Myocyte (in vitro differentiated cells): ENCODE measurements at regions not wholly inside any gene's neighbourhood (a gene's known extent, or its start where the extent isn't known, plus 50 kb on each side); places are given as distances from the start of the nearest gene placed in this dataset.
"Not testable (repeated sequence)": the region's sequence is repeated elsewhere in the genome, so short reads cannot be mapped to it uniquely, and the experiment has no call there.

ENCODE experiments used
- DNase-seq: peaks from one replicate; pipeline ENCODE4 v3.0.0-alpha.2; 2012; ENCODE audit warnings: low read depth

GRCh38 chr6:144756469-144756868 is 471.3 kb downstream of the UTRN start:
- no peak for DNase-seq

- DNase-seq = no peak
Measured at GRCh38 chr6:144757299-144757698, 472.2 kb downstream of the UTRN start.

- no peak for DNase-seq
Measured at GRCh38 chr6:144757730-144758129, 472.6 kb downstream of the UTRN start.

- DNase-seq = no peak
Measured at GRCh38 chr6:144758602-144759001, 473.5 kb downstream of the UTRN start.

GRCh38 chr6:144762469-144762868 is 477.3 kb downstream of the UTRN start:
- no peak for DNase-seq

DNA sequence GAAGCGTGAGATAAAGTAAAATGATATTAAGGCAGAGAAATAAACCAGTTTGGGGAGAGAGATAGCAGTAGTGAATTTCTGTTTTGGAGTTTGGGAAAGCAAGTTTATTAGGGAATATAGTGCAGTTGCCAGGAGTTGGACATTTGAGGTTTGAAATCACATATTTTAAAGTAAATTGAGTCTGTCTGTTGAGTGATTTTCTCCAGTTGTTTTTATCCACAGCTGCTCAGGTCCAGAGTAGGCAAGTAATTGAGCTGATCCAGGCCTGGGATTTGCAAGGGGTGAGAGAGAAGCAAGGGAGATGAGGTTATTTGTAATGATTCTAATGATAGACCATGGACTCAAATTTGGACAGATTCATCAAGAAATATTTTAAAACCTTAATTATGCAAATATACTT is 481.9 kb downstream of the UTRN start:
- DNase-seq = peak; percentile 54

DNA sequence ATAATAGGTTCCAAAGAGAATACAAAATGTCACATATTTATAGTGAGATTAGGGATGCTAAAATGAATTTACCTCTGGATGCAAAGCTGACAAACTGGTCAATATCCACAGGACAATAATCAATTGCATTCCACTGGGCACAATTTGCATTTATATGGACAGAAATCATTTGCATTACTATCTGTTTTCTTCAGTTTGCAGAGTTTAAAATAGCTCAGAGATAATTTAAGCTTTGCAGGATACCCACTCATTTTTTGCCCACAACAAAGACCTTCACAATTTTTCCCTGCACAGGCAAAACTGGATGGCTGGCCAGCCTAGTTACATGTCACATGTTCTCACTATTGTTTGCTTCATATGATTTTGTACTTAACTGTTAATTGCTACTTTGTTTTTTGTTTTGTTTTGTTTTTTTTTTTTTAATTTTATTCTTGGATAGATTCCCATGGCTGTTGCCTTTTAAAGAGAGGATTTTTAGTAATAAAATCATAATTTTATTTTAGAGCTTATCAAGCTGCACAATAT is 483.5 kb downstream of the UTRN start:
- DNase-seq = no peak

GRCh38 chr6:144769142-144769541 is 484.0 kb downstream of the UTRN start:
- DNase-seq = peak; percentile 89

DNA sequence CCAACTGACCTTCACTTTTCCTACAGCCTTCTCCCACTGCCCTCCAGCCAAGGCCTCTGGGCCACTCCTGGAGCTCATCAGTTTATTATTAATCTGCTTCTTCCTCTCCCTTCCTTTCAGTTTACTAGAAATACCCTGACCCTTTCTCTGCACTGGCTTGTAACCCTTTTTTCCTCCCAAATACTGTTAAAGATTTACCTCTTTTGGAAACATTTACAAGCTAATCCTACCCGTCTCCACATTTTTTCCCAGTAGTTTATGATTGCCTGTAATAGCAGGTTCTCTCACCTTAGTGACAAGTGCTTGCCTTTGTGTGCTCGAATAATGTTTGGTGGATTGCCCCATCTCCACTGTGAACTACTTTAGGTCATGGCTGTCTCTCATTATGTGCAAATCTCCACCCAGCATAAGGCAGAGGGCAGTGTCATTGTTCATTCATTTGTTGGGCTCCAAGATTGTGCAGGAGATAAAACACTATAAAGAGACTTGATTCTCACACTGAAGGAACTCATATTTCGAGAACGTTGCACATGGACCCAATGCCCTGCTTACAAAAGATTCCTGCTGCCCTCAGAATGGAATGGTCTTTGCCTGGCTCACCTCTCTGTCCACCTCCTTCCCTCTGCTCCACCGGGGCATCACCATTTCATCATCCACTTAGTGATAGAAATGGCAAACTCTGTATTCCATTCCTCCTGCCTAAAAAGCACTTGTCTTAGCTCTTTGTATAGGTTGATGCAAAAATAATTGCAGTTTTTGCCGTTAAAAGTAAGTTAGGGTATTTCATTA is 491.1 kb downstream of the UTRN start:
- no peak for DNase-seq

- no peak for DNase-seq
Measured at GRCh38 chr6:144777249-144777648, 492.1 kb downstream of the UTRN start.

DNA sequence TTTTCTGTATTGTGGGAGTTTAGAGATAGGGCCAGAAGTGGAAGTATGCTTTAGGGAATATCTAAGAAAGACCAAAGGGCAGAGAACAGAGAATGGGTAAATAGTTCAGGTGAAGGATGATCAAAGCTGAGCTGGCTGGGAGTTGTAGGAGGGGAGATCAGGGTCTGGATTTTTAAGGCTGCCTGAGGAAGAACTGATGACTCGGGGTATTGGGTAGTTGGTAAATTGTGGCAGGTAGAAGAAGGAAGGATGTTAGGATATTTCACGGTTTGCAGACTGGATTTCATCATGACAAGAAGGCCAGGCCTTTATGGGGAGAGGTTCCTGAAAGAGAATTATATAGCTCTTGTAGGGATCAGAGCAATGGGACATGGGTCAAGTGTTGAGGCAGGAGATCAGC is 492.9 kb downstream of the UTRN start:
- no peak for DNase-seq

DNA sequence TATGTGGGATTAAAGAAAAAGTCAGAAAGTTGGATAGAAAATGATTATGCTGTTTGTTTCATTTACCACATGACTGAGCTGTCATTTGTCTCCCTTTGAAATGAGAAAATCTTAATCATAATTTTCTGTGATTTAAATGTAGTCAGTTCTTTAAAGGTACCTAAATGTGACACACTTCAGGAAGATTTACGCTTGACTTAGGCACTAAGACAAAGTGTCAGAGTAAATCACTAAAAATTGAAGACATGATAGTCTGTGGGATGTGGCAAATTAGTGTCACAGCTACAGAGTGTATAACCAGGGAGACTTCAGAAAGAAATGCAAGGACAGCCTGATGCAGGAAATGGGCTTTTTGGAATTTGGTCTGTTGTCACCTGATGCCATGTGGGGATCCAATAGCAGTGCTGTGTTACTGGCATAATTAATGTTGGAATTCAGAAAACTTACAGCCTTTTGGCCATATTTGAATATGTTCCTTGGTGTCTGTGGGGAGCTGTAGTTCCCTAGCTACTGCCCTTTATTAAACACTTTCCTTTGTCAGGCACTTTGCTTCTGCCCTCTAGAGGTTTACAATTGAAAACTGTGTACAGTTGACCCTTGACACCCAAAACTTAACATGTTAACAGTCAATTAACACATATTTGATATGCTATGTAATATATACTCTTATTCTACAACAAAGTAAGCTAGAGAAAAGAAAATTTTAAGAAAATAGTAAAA is 493.8 kb downstream of the UTRN start:
- no peak for DNase-seq

DNA sequence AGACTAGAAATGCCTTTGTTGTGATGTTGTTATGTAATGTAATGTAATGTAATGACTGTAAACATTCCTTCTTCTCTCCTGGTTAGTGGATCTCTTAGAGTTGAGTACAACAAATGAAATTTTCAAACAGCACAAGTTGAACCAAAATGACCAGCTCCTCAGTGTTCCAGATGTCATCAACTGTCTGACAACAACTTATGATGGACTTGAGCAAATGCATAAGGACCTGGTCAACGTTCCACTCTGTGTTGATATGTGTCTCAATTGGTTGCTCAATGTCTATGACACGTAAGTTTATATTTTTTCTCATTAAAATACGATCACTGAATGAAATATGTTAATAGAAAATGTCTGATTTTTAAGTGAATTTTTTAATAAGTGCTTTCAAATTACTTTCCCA is 496.7 kb downstream of the UTRN start:
- peak; percentile 21 for DNase-seq

- no peak for DNase-seq
Measured at GRCh38 chr6:144782634-144783033, 497.5 kb downstream of the UTRN start.

- no peak for DNase-seq
Measured at GRCh38 chr6:144785056-144785455, 499.9 kb downstream of the UTRN start.

- peak; percentile 38 for DNase-seq
Measured at GRCh38 chr6:144786825-144787224, 501.7 kb downstream of the UTRN start.

GRCh38 chr6:144793744-144794143 is 508.6 kb downstream of the UTRN start:
- DNase-seq = no peak

GRCh38 chr6:144795022-144795421 is 509.9 kb downstream of the UTRN start:
- not testable (repeated sequence) for DNase-seq

GRCh38 chr6:144796070-144796469 is 510.9 kb downstream of the UTRN start:
- DNase-seq = no peak

GRCh38 chr6:144797881-144798589 is 512.9 kb downstream of the UTRN start:
- DNase-seq = peak; percentile 44

DNA sequence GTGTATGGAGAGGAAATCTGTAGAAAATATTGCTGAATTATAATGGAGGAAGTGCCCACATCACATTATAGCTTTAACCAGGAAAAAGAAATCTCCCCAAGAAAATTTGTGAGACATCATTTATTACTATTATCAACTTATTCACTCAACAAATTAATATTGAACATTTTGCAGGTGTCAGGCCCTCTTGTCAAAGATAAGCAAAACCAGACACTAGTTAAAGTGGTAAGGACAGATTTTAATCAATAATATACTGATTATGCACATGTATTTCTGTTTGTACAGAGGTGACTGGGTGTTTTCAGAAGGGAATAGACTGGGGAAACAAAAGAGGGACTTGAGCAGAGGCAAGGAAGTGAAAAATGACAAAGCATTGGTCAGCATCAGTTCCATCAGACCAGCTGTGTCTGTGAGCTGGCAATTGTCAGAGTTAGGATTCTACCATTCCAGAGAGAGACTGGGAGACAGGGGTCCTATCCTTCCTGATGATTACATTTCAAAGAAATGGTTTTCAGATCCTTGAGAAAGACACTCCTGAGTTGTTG is 519.2 kb downstream of the UTRN start:
- no peak for DNase-seq

DNA sequence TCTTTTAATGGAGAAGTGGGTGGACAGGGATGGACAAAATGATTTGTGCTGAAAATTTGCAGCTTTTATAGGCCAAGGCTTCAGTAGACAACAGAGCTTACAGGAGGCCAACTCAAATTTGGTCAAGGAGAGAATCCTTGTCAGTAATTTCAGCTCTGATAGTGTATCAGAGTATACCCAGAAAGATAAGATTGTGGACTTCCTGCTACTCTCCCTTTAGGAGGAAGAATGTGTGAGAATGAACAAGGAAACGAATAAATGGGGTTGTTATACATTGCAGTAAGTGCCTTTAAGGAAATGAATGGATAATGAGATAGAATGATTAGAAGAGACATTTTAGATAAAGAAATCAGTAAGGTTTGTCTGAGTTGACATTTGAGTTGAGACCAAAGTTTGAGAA is 519.9 kb downstream of the UTRN start:
- DNase-seq = no peak
